ENCODE measurements at regions not wholly inside any gene's neighbourhood (a gene's known extent, or its start where the extent isn't known, plus 50 kb on each side); places are given as distances from the start of the nearest gene placed in this dataset.

GRCh38 chr20:47875297-47876025, 90.2 kb upstream of the SULF2 start:
- no peak for TF ChIP-seq FOXA1 (IDR thresholded peaks at IDR 0.05)
- no peak for TF ChIP-seq SUZ12 (IDR thresholded peaks at IDR 0.05)
- TF ChIP-seq FOXM1 (IDR thresholded peaks at IDR 0.05; ENCODE audit: borderline replicate concordance), result no peak
- no peak for TF ChIP-seq ARNT (IDR thresholded peaks at IDR 0.05)
- TF ChIP-seq LEF1 (IDR thresholded peaks at IDR 0.05; ENCODE audit: borderline replicate concordance), result no peak
- TF ChIP-seq FOXK2 (IDR thresholded peaks at IDR 0.05), result no peak
- TF ChIP-seq TARDBP (IDR thresholded peaks at IDR 0.05), result no peak
- TF ChIP-seq BHLHE40 (IDR thresholded peaks at IDR 0.05; ENCODE audit: borderline replicate concordance), result no peak
- no peak for TF ChIP-seq ELF4 (IDR thresholded peaks at IDR 0.05)
- no peak for TF ChIP-seq SP1 (IDR thresholded peaks at IDR 0.05)
- TF ChIP-seq NFRKB (IDR thresholded peaks at IDR 0.05), result no peak

Data from HEK293T (cell line).